GM12878 (cell line): ENCODE measurements at regions not wholly inside any gene's neighbourhood (a gene's known extent, or its start where the extent isn't known, plus 50 kb on each side); places are given as distances from the start of the nearest gene placed in this dataset.

Source experiments
- ATAC-seq: fragments of 200-7000 bp; cut with Tn5 transposase; 3 replicates; pipeline ENCODE4 v1.9.1; 2020; ENCODE audit warnings: mild to moderate bottlenecking, moderate library complexity
- BruUV-seq: library from RNA; stranded (reverse); fragments of 400-500 nt; replicated peaks from 2 replicates; lab custom pipeline; 2021; lab: Mats Ljungman, UMichigan
- CTCF ChIA-PET: fragments of 300-600 bp; sonication (Branson Sonifier 250); formaldehyde crosslinking; extraction: SDS; loops from one replicate; lab custom pipeline; 2021; ENCODE audit warnings: inconsistent platforms; lab: Yijun Ruan, JAX
- POLR2A ChIA-PET: fragments of 350-600 bp; formaldehyde crosslinking; extraction: SDS; loops from one replicate; lab custom pipeline; 2021; ENCODE audit warnings: inconsistent platforms; lab: Charles Lee
- RAD21 ChIA-PET: fragments of 300-600 bp; sonication (Branson Sonifier 250); formaldehyde crosslinking; loops from one replicate; lab custom pipeline; 2023; ENCODE audit warnings: antibody characterized with exemption; ENCODE audit not compliant: unreplicated experiment; lab: Charles Lee
- SMC1A ChIA-PET: fragments of 300-600 bp; sonication (Branson Sonifier 250); formaldehyde crosslinking; loops from one replicate; lab custom pipeline; 2023; ENCODE audit not compliant: unreplicated experiment, uncharacterized antibody; lab: Charles Lee
- DNase-seq: peaks from one replicate; pipeline ENCODE4 v3.0.0-alpha.2; 2011; ENCODE audit warnings: low read depth, low spot score
- FAIRE-seq: peaks from 3 replicates; lab custom pipeline; 2011; peaks lifted over from hg19 to GRCh38; lab: Jason Lieb, UNC
- H2AFZ ChIP-seq: 2 replicates; pipeline ENCODE4 v1.6.0; 2011; ENCODE audit warnings: low read depth, low read length, control low read depth; ENCODE audit not compliant: control insufficient read depth
- H3K27ac ChIP-seq: 2 replicates; pipeline ENCODE4 v1.5.1; 2011; ENCODE audit warnings: control low read depth; ENCODE audit not compliant: control insufficient read depth, insufficient read depth
- H3K27me3 ChIP-seq, 2 experiments: replicated peaks in 1 of 2; 2 replicates each; pipeline versions ENCODE4 v1.6.0 to v1.6.1; 2011; ENCODE audit warnings: low read length in 1 of 2; ENCODE audit not compliant: control insufficient read depth in 2 of 2, insufficient read depth in 2 of 2
- H3K36me3 ChIP-seq, 2 experiments: 2 replicates each; pipeline ENCODE4 v1.5.1; 2011; ENCODE audit warnings: low read length in 1 of 2; ENCODE audit not compliant: control insufficient read depth in 2 of 2, insufficient read depth in 2 of 2
- H3K4me1 ChIP-seq: 2 replicates; pipeline ENCODE4 v1.6.1; 2011; ENCODE audit warnings: mild to moderate bottlenecking, low read length, moderate library complexity, mixed read lengths; ENCODE audit not compliant: control insufficient read depth, insufficient read depth
- H3K4me2 ChIP-seq: 2 replicates; pipeline ENCODE4 v1.6.0; 2011; ENCODE audit warnings: control low read depth; ENCODE audit not compliant: control insufficient read depth, insufficient read depth
- H3K4me3 ChIP-seq: fragments of 200-600 bp; sonication (generic); 2 replicates; pipeline ENCODE4 v1.5.1; 2016
- H3K79me2 ChIP-seq: 2 replicates; pipeline ENCODE4 v1.6.0; 2011; ENCODE audit warnings: low read length; ENCODE audit not compliant: control insufficient read depth, insufficient read depth
- H3K9ac ChIP-seq: 2 replicates; pipeline ENCODE4 v1.8.0; 2011; ENCODE audit warnings: low read length, control low read depth, mixed read lengths; ENCODE audit not compliant: control insufficient read depth, insufficient read depth
- H3K9me3 ChIP-seq: replicated peaks from 3 replicates; pipeline ENCODE4 v1.5.1; 2011; ENCODE audit warnings: mild to moderate bottlenecking, low read length; ENCODE audit not compliant: control insufficient read depth, insufficient read depth
- H4K20me1 ChIP-seq: 2 replicates; pipeline ENCODE4 v1.6.0; 2011; ENCODE audit not compliant: control insufficient read depth, insufficient read depth
- CEBPZ ChIP-seq: fragments of 150-350 bp; IDR thresholded peaks from 2 replicates; pipeline ENCODE4 v1.6.1; 2016; ENCODE audit warnings: low read depth, low read length
- MYB ChIP-seq: fragments of 150-350 bp; IDR thresholded peaks from 2 replicates; pipeline ENCODE4 v1.6.1; 2014; ENCODE audit warnings: mild to moderate bottlenecking, low read depth, low read length, borderline replicate concordance
- NR2C1 ChIP-seq: fragments of 450-650 bp; IDR thresholded peaks from 2 replicates; pipeline ENCODE4 v1.6.1; 2017; ENCODE audit warnings: antibody characterized with exemption, mild to moderate bottlenecking, moderate library complexity
- STAT1 ChIP-seq: fragments of 450-650 bp; conservative IDR thresholded peaks from 2 replicates; pipeline ENCODE4 v1.6.1; 2014; ENCODE audit warnings: antibody characterized with exemption, mild to moderate bottlenecking
- WGBS: methylation state at CpG from one replicate; pipeline ENCODE4 v1.1.6; 2016; ENCODE audit warnings: low lambda C conversion rate; ENCODE audit not compliant: insufficient replicate concordance, insufficient coverage; ENCODE audit errors: missing lambda C conversion rate; 5-methylcytosine and 5-hydroxymethylcytosine counted together
- in situ Hi-C: fragments of 300-500 bp; cut with MboI; formaldehyde crosslinking; loops from 9 replicates; pipeline ENCODE4 v1.14.3; 2018; ENCODE audit warnings: mixed read lengths
- intact Hi-C: fragments of 100-400 bp; cut with micrococcal nuclease; formaldehyde crosslinking; loops from one replicate; pipeline ENCODE4 v1.14.2; 2022; ENCODE audit not compliant: unreplicated experiment
- TF ChIP-seq, protein P1 (sequence below): IDR thresholded peaks from 2 replicates; pipeline ENCODE4 v1.6.1; 2012; ENCODE audit warnings: low read depth, low read length, improper control_type of control experiment
- TF ChIP-seq, protein P2 (sequence below): fragments of 450-650 bp; formaldehyde crosslinking; IDR thresholded peaks from 2 replicates; pipeline ENCODE4 v1.5.0; 2022; ENCODE audit warnings: mild to moderate bottlenecking, missing genetic modification characterization

GRCh38 chr10:47113907-47114500, 186.0 kb upstream of the GDF10 start:
- no peaks in the 10 kb centered on the region for H3K36me3 ChIP-seq
- no peaks in the 10 kb centered on the region for H3K79me2 ChIP-seq
- H3K4me2 ChIP-seq: no peak overlapping the region
- in situ Hi-C loops: no loop called here
- no peaks in the 10 kb centered on the region for H3K4me1 ChIP-seq
- POLR2A ChIA-PET: no interaction called here
- FAIRE-seq: no peak
- SMC1A ChIA-PET: no interaction called here
- ATAC-seq: no peak
- BruUV-seq: no TSS peak
- intact Hi-C loops: loop anchor here (10.0 kb wide), 1 partner anchor 61 kb away; no protein-coding TSS in a partner anchor
- no peak overlapping the region for H3K4me3 ChIP-seq
- H2AFZ ChIP-seq: no peak overlapping the region
- H3K27ac ChIP-seq: no peak overlapping the region
- DNase-seq: no peak
- CTCF ChIA-PET: interaction anchor here (0.8 to 1.0 kb wide), 2 partner anchors 89 to 198 kb away, joined by 3 read pairs; no protein-coding TSS in a partner anchor
- no peaks in the 10 kb centered on the region for H4K20me1 ChIP-seq
- H3K9ac ChIP-seq: no peak overlapping the region
- RAD21 ChIA-PET: no interaction called here
- H3K9me3 ChIP-seq: no peaks in the 10 kb centered on the region
- H3K27me3 ChIP-seq: no peaks in the 10 kb centered on the region; a peak in 1 of 4 replicates
- TF ChIP-seq STAT1 (no peak), CEBPZ (no peak), MYB (no peak), NR2C1 (no peak)
- TF ChIP-seq, protein P1, sequence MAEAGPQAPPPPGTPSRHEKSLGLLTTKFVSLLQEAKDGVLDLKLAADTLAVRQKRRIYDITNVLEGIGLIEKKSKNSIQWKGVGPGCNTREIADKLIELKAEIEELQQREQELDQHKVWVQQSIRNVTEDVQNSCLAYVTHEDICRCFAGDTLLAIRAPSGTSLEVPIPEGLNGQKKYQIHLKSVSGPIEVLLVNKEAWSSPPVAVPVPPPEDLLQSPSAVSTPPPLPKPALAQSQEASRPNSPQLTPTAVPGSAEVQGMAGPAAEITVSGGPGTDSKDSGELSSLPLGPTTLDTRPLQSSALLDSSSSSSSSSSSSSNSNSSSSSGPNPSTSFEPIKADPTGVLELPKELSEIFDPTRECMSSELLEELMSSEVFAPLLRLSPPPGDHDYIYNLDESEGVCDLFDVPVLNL: no peak
- TF ChIP-seq, protein P2, sequence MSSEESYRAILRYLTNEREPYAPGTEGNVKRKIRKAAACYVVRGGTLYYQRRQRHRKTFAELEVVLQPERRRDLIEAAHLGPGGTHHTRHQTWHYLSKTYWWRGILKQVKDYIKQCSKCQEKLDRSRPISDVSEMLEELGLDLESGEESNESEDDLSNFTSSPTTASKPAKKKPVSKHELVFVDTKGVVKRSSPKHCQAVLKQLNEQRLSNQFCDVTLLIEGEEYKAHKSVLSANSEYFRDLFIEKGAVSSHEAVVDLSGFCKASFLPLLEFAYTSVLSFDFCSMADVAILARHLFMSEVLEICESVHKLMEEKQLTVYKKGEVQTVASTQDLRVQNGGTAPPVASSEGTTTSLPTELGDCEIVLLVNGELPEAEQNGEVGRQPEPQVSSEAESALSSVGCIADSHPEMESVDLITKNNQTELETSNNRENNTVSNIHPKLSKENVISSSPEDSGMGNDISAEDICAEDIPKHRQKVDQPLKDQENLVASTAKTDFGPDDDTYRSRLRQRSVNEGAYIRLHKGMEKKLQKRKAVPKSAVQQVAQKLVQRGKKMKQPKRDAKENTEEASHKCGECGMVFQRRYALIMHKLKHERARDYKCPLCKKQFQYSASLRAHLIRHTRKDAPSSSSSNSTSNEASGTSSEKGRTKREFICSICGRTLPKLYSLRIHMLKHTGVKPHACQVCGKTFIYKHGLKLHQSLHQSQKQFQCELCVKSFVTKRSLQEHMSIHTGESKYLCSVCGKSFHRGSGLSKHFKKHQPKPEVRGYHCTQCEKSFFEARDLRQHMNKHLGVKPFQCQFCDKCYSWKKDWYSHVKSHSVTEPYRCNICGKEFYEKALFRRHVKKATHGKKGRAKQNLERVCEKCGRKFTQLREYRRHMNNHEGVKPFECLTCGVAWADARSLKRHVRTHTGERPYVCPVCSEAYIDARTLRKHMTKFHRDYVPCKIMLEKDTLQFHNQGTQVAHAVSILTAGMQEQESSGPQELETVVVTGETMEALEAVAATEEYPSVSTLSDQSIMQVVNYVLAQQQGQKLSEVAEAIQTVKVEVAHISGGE: no peak
- WGBS: 24% methylated on average over 4 of the region's 4 CpGs
